HEK293 (cell line): ENCODE measurements at regions not wholly inside any gene's neighbourhood (a gene's known extent, or its start where the extent isn't known, plus 50 kb on each side); places are given as distances from the start of the nearest gene placed in this dataset.
A peak's percentile ranks its signal among the peaks of the same experiment; 100 is the strongest.

Experiments
- CTCF ChIA-PET: fragments of 350-600 bp; formaldehyde crosslinking; extraction: SDS; loops from one replicate; lab custom pipeline; 2021; ENCODE audit warnings: antibody characterized with exemption; lab: Yijun Ruan, JAX
- POLR2A ChIA-PET: fragments of 300-600 bp; formaldehyde crosslinking; extraction: SDS; loops from one replicate; lab custom pipeline; 2020; ENCODE audit warnings: antibody characterized with exemption, inconsistent platforms; lab: Yijun Ruan, JAX
- H3K27ac ChIP-seq: fragments of 200-500 bp; sonication (Bioruptor generic); 2 replicates; pipeline ENCODE4 v1.5.1; 2014; ENCODE audit warnings: low read depth, low read length, control low read depth, inconsistent platforms; ENCODE audit errors: extremely low read depth
- H3K36me3 ChIP-seq, 2 experiments: fragments of 200-500 bp in 1 of 2; sonication (Bioruptor generic) in 1 of 2; 1 replicate in 1 of 2; 2 replicates in 1 of 2; pipeline ENCODE4 v1.5.1; 2014 to 2017; ENCODE audit warnings: inconsistent platforms in 2 of 2, low read length in 2 of 2; ENCODE audit not compliant: control insufficient read depth in 2 of 2, insufficient read depth in 1 of 2
- H3K4me1 ChIP-seq: fragments of 200-500 bp; sonication (Bioruptor generic); 2 replicates; pipeline ENCODE4 v1.5.1; 2014; ENCODE audit warnings: mild to moderate bottlenecking, low read length, inconsistent platforms; ENCODE audit not compliant: control insufficient read depth, insufficient read depth
- H3K4me3 ChIP-seq: 2 replicates; pipeline ENCODE4 v1.5.1; 2011; ENCODE audit warnings: low read depth, mild to moderate bottlenecking, control low read depth, low read length, moderate library complexity
- H3K9me3 ChIP-seq: fragments of 200-500 bp; sonication (Bioruptor generic); 2 replicates; pipeline ENCODE4 v1.5.1; 2014; ENCODE audit warnings: low read depth, low read length, inconsistent platforms; ENCODE audit not compliant: control insufficient read depth, insufficient read depth
- KLF10 ChIP-seq: fragments of 450-650 bp; IDR thresholded peaks from 2 replicates; pipeline ENCODE4 v1.5.1; 2018; ENCODE audit warnings: missing biosample characterization, mild to moderate bottlenecking, missing genetic modification characterization
- MYNN ChIP-seq: fragments of 450-650 bp; formaldehyde crosslinking; IDR thresholded peaks from 2 replicates; pipeline ENCODE4 v1.5.1; 2016; ENCODE audit warnings: missing biosample characterization, missing genetic modification characterization, borderline replicate concordance
- PBX3 ChIP-seq: sonication (generic); formaldehyde crosslinking; IDR thresholded peaks from 2 replicates; pipeline ENCODE4 v1.8.1; 2022; ENCODE audit warnings: mild to moderate bottlenecking, moderate library complexity, missing genetic modification reagents
- SP7 ChIP-seq: fragments of 450-650 bp; formaldehyde crosslinking; IDR thresholded peaks from 2 replicates; pipeline ENCODE4 v1.5.1; 2016; ENCODE audit warnings: missing biosample characterization, missing genetic modification characterization
- ZBTB11 ChIP-seq: fragments of 450-650 bp; formaldehyde crosslinking; conservative IDR thresholded peaks from 2 replicates; pipeline ENCODE4 v1.5.1; 2016; ENCODE audit warnings: low read depth, missing biosample characterization, missing genetic modification characterization
- ZBTB8A ChIP-seq: fragments of 450-650 bp; formaldehyde crosslinking; IDR thresholded peaks from 2 replicates; pipeline ENCODE4 v1.5.1; 2016; ENCODE audit warnings: missing biosample characterization, missing genetic modification characterization
- ZNF132 ChIP-seq: fragments of 450-650 bp; formaldehyde crosslinking; IDR thresholded peaks from 2 replicates; pipeline ENCODE4 v1.5.1; 2017; ENCODE audit warnings: missing biosample characterization, missing genetic modification characterization, borderline replicate concordance
- ZNF140 ChIP-seq: fragments of 450-650 bp; formaldehyde crosslinking; IDR thresholded peaks from 2 replicates; pipeline ENCODE4 v1.5.1; 2016; ENCODE audit warnings: missing biosample characterization, missing genetic modification characterization
- ZNF184 ChIP-seq: fragments of 450-650 bp; IDR thresholded peaks from 2 replicates; pipeline ENCODE4 v1.5.1; 2018; ENCODE audit warnings: missing biosample characterization, mild to moderate bottlenecking, missing genetic modification characterization
- ZNF394 ChIP-seq: fragments of 450-650 bp; formaldehyde crosslinking; IDR thresholded peaks from 2 replicates; pipeline ENCODE4 v1.5.1; 2016; ENCODE audit warnings: missing biosample characterization, missing genetic modification characterization, mild to moderate bottlenecking, moderate library complexity, borderline replicate concordance
- ZNF416 ChIP-seq: fragments of 450-650 bp; formaldehyde crosslinking; IDR thresholded peaks from 2 replicates; pipeline ENCODE4 v1.5.1; 2016; ENCODE audit warnings: missing biosample characterization, missing genetic modification characterization
- ZNF426 ChIP-seq: fragments of 450-650 bp; formaldehyde crosslinking; IDR thresholded peaks from 2 replicates; pipeline ENCODE4 v1.5.1; 2017; ENCODE audit warnings: missing biosample characterization, missing genetic modification characterization, mild to moderate bottlenecking, inconsistent platforms, moderate library complexity
- ZNF510 ChIP-seq: fragments of 450-650 bp; formaldehyde crosslinking; IDR thresholded peaks from 2 replicates; pipeline ENCODE4 v1.5.1; 2018; ENCODE audit warnings: mild to moderate bottlenecking, missing genetic modification characterization, missing biosample characterization; ENCODE audit not compliant: insufficient replicate concordance
- ZNF514 ChIP-seq: fragments of 450-650 bp; formaldehyde crosslinking; IDR thresholded peaks from 2 replicates; pipeline ENCODE4 v1.5.1; 2016; ENCODE audit warnings: missing biosample characterization, missing genetic modification characterization
- ZNF521 ChIP-seq: fragments of 450-650 bp; formaldehyde crosslinking; IDR thresholded peaks from 2 replicates; pipeline ENCODE4 v1.5.1; 2017; ENCODE audit warnings: missing biosample characterization, mild to moderate bottlenecking, missing genetic modification characterization
- ZNF548 ChIP-seq: fragments of 450-650 bp; formaldehyde crosslinking; IDR thresholded peaks from 2 replicates; pipeline ENCODE4 v1.5.1; 2016; ENCODE audit warnings: missing biosample characterization, missing genetic modification characterization
- ZNF555 ChIP-seq: fragments of 450-650 bp; formaldehyde crosslinking; conservative IDR thresholded peaks from 2 replicates; pipeline ENCODE4 v1.5.1; 2017; ENCODE audit warnings: missing biosample characterization, mild to moderate bottlenecking, missing genetic modification characterization, inconsistent platforms
- ZNF600 ChIP-seq: fragments of 450-650 bp; formaldehyde crosslinking; IDR thresholded peaks from 2 replicates; pipeline ENCODE4 v1.5.1; 2016; ENCODE audit warnings: missing biosample characterization, missing genetic modification characterization
- ZNF623 ChIP-seq: fragments of 450-650 bp; formaldehyde crosslinking; IDR thresholded peaks from 2 replicates; pipeline ENCODE4 v1.5.1; 2016; ENCODE audit warnings: missing biosample characterization, missing genetic modification characterization
- ZNF776 ChIP-seq: fragments of 450-650 bp; formaldehyde crosslinking; IDR thresholded peaks from 2 replicates; pipeline ENCODE4 v1.5.0; 2017; ENCODE audit warnings: missing biosample characterization, missing genetic modification characterization, borderline replicate concordance
- ZXDB ChIP-seq: fragments of 450-650 bp; formaldehyde crosslinking; IDR thresholded peaks from 2 replicates; pipeline ENCODE4 v1.5.1; 2016; ENCODE audit warnings: missing biosample characterization, missing genetic modification characterization
- TF ChIP-seq, protein P1 (sequence below): fragments of 450-650 bp; formaldehyde crosslinking; IDR thresholded peaks from 2 replicates; pipeline ENCODE4 v1.5.1; 2016; ENCODE audit warnings: missing biosample characterization, missing genetic modification characterization
- TF ChIP-seq, protein P2 (sequence below): fragments of 450-650 bp; formaldehyde crosslinking; IDR thresholded peaks from 2 replicates; pipeline ENCODE4 v1.5.1; 2016; ENCODE audit warnings: missing biosample characterization, missing genetic modification characterization
- TF ChIP-seq, protein P3 (sequence below): fragments of 450-650 bp; IDR thresholded peaks from 2 replicates; pipeline ENCODE4 v1.5.1; 2018; ENCODE audit warnings: missing biosample characterization, missing genetic modification characterization

DNA sequence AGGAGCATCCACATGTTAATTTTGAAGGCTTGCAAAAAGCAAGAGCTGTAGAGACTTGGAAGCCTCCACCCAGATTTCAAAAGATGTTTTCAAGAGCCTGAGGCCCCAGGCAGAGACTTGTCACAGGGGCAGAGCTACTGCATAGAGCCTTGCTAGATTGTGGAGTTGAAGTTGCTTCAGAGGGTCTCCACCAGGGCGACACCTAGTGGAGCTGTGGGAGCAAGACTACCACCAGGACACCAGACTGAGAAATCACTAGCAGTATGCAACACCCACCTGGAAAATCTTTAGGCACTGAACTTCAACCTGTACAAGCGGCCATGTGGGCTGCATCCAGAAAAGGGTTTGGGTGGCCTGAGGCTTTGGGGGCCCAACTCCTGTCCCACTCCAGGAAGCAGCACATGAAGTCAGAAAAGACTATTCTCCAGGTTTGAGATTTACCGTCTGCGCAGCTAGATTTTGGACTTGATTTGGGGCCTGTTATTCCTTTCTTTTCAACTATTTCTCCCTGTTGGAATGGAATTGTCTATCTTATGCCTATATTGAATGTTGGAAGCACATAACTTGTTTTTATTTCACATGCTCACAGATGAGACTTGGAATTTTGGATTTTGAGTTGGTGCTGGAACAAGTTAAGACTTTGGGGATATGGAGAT lies 508.6 kb downstream of the FLRT2 start (continued):
- TF ChIP-seq, protein P1, sequence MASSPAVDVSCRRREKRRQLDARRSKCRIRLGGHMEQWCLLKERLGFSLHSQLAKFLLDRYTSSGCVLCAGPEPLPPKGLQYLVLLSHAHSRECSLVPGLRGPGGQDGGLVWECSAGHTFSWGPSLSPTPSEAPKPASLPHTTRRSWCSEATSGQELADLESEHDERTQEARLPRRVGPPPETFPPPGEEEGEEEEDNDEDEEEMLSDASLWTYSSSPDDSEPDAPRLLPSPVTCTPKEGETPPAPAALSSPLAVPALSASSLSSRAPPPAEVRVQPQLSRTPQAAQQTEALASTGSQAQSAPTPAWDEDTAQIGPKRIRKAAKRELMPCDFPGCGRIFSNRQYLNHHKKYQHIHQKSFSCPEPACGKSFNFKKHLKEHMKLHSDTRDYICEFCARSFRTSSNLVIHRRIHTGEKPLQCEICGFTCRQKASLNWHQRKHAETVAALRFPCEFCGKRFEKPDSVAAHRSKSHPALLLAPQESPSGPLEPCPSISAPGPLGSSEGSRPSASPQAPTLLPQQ (tag by site-specific recombination) = no peak
- TF ChIP-seq, protein P2, sequence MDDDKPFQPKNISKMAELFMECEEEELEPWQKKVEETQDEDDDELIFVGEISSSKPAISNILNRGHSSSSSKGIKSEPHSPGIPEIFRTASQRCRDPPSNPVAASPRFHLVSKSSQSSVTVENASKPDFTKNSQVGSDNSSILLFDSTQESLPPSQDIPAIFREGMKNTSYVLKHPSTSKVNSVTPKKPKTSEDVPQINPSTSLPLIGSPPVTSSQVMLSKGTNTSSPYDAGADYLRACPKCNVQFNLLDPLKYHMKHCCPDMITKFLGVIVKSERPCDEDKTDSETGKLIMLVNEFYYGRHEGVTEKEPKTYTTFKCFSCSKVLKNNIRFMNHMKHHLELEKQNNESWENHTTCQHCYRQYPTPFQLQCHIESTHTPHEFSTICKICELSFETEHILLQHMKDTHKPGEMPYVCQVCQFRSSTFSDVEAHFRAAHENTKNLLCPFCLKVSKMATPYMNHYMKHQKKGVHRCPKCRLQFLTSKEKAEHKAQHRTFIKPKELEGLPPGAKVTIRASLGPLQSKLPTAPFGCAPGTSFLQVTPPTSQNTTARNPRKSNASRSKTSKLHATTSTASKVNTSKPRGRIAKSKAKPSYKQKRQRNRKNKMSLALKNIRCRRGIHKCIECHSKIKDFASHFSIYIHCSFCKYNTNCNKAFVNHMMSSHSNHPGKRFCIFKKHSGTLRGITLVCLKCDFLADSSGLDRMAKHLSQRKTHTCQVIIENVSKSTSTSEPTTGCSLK (tag by site-specific recombination) = no peak
- TF ChIP-seq ZNF623 (no peak), ZNF416 (no peak)

GRCh38 chr14:86035882-86036281 lies 505.9 kb downstream of the FLRT2 start:
- no peak overlapping the region for H3K4me3 ChIP-seq
- no peaks in the 10 kb centered on the region for H3K36me3 ChIP-seq
- 0 out of 2 replicates have a peak, but pooled peaks have one; percentile 9 for TF ChIP-seq ZNF555 (tag by site-specific recombination)
- no peak for TF ChIP-seq ZNF514
- TF ChIP-seq ZNF600 (tag by site-specific recombination) = no peak
- 0 out of 2 replicates have a peak, but pooled peaks have one; percentile 6 for TF ChIP-seq ZNF140
- TF ChIP-seq ZBTB11 (tag by site-specific recombination) = peak; percentile 31; the same call in 1 of the 2 replicates
- TF ChIP-seq ZNF394 = peak; percentile 46; the same call in 1 of the 2 replicates
- peak; percentile 37 for TF ChIP-seq ZNF426 (tag by site-specific recombination)
- H3K9me3 ChIP-seq = no peaks in the 10 kb centered on the region
- H3K27ac ChIP-seq = no peak overlapping the region
- ChIA-PET POLR2A (no interaction called here), CTCF (interaction anchor here (0.6 to 1.6 kb wide), 6 partner anchors 9 to 609 kb away, joined by 3 to 4 read pairs (median 3); no protein-coding TSS in a partner anchor)
- H3K4me1 ChIP-seq = no peaks in the 10 kb centered on the region

DNA sequence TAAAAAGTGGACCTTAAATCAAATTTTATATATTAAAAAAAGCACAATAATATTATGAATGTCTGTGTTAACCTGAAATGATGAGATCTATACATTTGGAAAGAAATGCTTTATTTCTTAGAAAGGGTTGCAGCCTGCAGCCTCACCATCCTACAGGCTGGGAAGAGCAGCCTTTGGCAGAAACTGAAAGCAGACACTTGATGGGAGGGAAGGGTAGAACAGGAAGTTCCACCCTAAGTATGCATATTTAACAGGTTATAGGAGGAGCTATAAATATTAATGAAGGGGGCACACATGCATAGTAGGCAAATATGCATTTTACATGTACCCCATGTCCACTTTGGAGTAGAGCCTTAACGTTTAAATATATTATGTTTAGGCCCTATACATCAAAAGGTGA lies 498.0 kb downstream of the FLRT2 start:
- POLR2A ChIA-PET = no interaction called here
- H3K4me3 ChIP-seq = no peak overlapping the region
- TF ChIP-seq SP7 (no peak), ZNF510 (tag by site-specific recombination) (no peak), ZNF132 (tag by site-specific recombination) (no peak), MYNN (no peak), ZNF548 (tag by site-specific recombination) (no peak), ZNF184 (no peak), ZBTB8A (no peak), PBX3 (CRISPR knock-in tag) (no peak), KLF10 (no peak), ZNF521 (tag by site-specific recombination) (no peak), ZXDB (tag by site-specific recombination) (no peak), ZNF776 (tag by site-specific recombination) (no peak)
- TF ChIP-seq, protein P3, sequence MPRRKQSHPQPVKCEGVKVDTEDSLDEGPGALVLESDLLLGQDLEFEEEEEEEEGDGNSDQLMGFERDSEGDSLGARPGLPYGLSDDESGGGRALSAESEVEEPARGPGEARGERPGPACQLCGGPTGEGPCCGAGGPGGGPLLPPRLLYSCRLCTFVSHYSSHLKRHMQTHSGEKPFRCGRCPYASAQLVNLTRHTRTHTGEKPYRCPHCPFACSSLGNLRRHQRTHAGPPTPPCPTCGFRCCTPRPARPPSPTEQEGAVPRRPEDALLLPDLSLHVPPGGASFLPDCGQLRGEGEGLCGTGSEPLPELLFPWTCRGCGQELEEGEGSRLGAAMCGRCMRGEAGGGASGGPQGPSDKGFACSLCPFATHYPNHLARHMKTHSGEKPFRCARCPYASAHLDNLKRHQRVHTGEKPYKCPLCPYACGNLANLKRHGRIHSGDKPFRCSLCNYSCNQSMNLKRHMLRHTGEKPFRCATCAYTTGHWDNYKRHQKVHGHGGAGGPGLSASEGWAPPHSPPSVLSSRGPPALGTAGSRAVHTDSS = no peak

More for the DNA sequence above, 498.0 kb downstream of the FLRT2 start:
- CTCF ChIA-PET = interaction anchor here (1.2 kb wide), 1 partner anchor 8 kb away, joined by 4 read pairs; no protein-coding TSS in a partner anchor
- Histone ChIP-seq H3K36me3 (no peaks in the 10 kb centered on the region), H3K4me1 (no peaks in the 10 kb centered on the region), H3K9me3 (no peaks in the 10 kb centered on the region), H3K27ac (no peak overlapping the region)
